Hematopoietic multipotent progenitor cell treated with erythropoietin and hydrocortisone succinate and interleukin-3 and kit ligand, for 8 days (in vitro differentiated cells): ENCODE measurements at regions not wholly inside any gene's neighbourhood (a gene's known extent, or its start where the extent isn't known, plus 50 kb on each side); places are given as distances from the start of the nearest gene placed in this dataset.
"Not testable (repeated sequence)": the region's sequence is repeated elsewhere in the genome, so short reads cannot be mapped to it uniquely, and the experiment has no call there.

Experiments used
- DNase-seq: peaks from one replicate; pipeline ENCODE4 v3.0.0-alpha.2; 2015

GRCh38 chr3:80434366-80434765 is 666.6 kb upstream of the ROBO1 start:
- DNase-seq = no peak

GRCh38 chr3:80424951-80425350 is 657.2 kb upstream of the ROBO1 start:
- DNase-seq = no peak

GRCh38 chr3:80408030-80408721 is 640.4 kb upstream of the ROBO1 start:
- no peak for DNase-seq

- DNase-seq = no peak
These were observed 637.8 kb upstream of the ROBO1 start for GRCh38 chr3:80405618-80406017.

- no peak for DNase-seq
These were observed 627.2 kb upstream of the ROBO1 start for GRCh38 chr3:80395023-80395422.

GRCh38 chr3:80391573-80391972 is 623.8 kb upstream of the ROBO1 start:
- no peak for DNase-seq

- DNase-seq = no peak
These were observed 617.0 kb upstream of the ROBO1 start for GRCh38 chr3:80384811-80385210.

GRCh38 chr3:80374423-80374822 is 606.6 kb upstream of the ROBO1 start:
- DNase-seq = no peak

GRCh38 chr3:80368616-80369015 is 600.8 kb upstream of the ROBO1 start:
- DNase-seq = no peak

- DNase-seq = no peak
These were observed 599.2 kb upstream of the ROBO1 start for GRCh38 chr3:80366808-80367548.

GRCh38 chr3:80357761-80358160 is 590.0 kb upstream of the ROBO1 start:
- no peak for DNase-seq

- DNase-seq = no peak
These were observed 587.3 kb upstream of the ROBO1 start for GRCh38 chr3:80355144-80355543.

GRCh38 chr3:80351201-80351600 is 583.4 kb upstream of the ROBO1 start:
- DNase-seq = no peak

- DNase-seq = no peak
These were observed 583.0 kb upstream of the ROBO1 start for GRCh38 chr3:80350771-80351170.

- no peak for DNase-seq
These were observed 570.6 kb upstream of the ROBO1 start for GRCh38 chr3:80338366-80338765.

GRCh38 chr3:80334534-80334933 is 566.7 kb upstream of the ROBO1 start:
- DNase-seq = no peak

GRCh38 chr3:80331494-80332170 is 563.8 kb upstream of the ROBO1 start:
- no peak for DNase-seq

- DNase-seq = not testable (repeated sequence)
These were observed 546.7 kb upstream of the ROBO1 start for GRCh38 chr3:80314541-80314940.

GRCh38 chr3:80308637-80309036 is 540.8 kb upstream of the ROBO1 start:
- DNase-seq = no peak

- no peak for DNase-seq
These were observed 540.0 kb upstream of the ROBO1 start for GRCh38 chr3:80307844-80308243.

- no peak for DNase-seq
These were observed 529.9 kb upstream of the ROBO1 start for GRCh38 chr3:80297720-80298119.

- no peak for DNase-seq
These were observed 517.6 kb upstream of the ROBO1 start for GRCh38 chr3:80285388-80285787.

GRCh38 chr3:80283783-80284182 is 516.0 kb upstream of the ROBO1 start:
- no peak for DNase-seq

- DNase-seq = no peak
These were observed 510.3 kb upstream of the ROBO1 start for GRCh38 chr3:80278056-80278455.
